ENCODE measurements at regions not wholly inside any gene's neighbourhood (a gene's known extent, or its start where the extent isn't known, plus 50 kb on each side); places are given as distances from the start of the nearest gene placed in this dataset.

DNA sequence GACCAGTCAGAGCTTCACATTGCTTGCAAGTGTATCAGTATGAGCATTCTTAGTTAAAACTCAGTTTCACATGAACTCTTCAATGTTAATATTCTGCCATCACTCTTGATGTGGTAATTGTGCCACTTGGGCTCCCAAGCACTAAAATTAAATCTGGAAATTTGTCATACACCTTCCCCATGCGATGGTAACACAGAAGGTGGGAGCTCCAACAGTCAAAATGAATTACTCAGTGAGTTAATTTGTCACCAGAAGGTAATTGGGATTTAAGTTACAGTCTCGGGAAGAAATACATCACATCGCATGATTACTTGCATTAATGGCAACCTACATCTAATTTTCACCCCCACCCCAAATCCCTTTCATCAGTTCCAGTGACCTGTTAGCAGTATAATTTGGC is 376.5 kb upstream of the DAB1 start:
- no peaks in the 10 kb centered on the region for H3K9me3 ChIP-seq (ENCODE audit: low read depth)
- Mint-ChIP-seq H3K4me1 (peaks cover 9% of the 10 kb centered on the region), H3K9me3 (no peaks in the 10 kb centered on the region), H3K27me3 (ENCODE audit: insufficient read depth, low read depth) (peaks cover 2% of the 10 kb centered on the region), H3K4me3 (no peak overlapping the region), H3K27ac (no peak overlapping the region), H3K36me3 (no peaks in the 10 kb centered on the region)
- no peaks in the 10 kb centered on the region for H3K79me2 ChIP-seq (ENCODE audit: low read depth)
- no peaks in the 10 kb centered on the region for H3K27me3 ChIP-seq
- no peak overlapping the region for H3K4me2 ChIP-seq
- H2AFZ ChIP-seq (replicated peaks), result no peak overlapping the region
- peaks cover 17% of the 10 kb centered on the region for H3K4me1 ChIP-seq
- H4K20me1 ChIP-seq (ENCODE audit: low read depth), result no peaks in the 10 kb centered on the region
- H3K4me3 ChIP-seq, result no peak overlapping the region
- no peak overlapping the region for H3K27ac ChIP-seq
- H3K9ac ChIP-seq, result no peak overlapping the region
- TF ChIP-seq EZH2phosphoT487 (IDR thresholded peaks at IDR 0.05) (no peak), EZH2 (IDR thresholded peaks at IDR 0.05) (no peak)
- TF ChIP-seq, protein P1, sequence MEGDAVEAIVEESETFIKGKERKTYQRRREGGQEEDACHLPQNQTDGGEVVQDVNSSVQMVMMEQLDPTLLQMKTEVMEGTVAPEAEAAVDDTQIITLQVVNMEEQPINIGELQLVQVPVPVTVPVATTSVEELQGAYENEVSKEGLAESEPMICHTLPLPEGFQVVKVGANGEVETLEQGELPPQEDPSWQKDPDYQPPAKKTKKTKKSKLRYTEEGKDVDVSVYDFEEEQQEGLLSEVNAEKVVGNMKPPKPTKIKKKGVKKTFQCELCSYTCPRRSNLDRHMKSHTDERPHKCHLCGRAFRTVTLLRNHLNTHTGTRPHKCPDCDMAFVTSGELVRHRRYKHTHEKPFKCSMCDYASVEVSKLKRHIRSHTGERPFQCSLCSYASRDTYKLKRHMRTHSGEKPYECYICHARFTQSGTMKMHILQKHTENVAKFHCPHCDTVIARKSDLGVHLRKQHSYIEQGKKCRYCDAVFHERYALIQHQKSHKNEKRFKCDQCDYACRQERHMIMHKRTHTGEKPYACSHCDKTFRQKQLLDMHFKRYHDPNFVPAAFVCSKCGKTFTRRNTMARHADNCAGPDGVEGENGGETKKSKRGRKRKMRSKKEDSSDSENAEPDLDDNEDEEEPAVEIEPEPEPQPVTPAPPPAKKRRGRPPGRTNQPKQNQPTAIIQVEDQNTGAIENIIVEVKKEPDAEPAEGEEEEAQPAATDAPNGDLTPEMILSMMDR (IDR thresholded peaks at IDR 0.05), result no peak
- no peaks in the 10 kb centered on the region for H3K36me3 ChIP-seq
- no peak for DNase-seq (ENCODE audit: low spot score)
- H3F3A ChIP-seq (ENCODE audit: low read depth), result no peaks in the 10 kb centered on the region

DNA sequence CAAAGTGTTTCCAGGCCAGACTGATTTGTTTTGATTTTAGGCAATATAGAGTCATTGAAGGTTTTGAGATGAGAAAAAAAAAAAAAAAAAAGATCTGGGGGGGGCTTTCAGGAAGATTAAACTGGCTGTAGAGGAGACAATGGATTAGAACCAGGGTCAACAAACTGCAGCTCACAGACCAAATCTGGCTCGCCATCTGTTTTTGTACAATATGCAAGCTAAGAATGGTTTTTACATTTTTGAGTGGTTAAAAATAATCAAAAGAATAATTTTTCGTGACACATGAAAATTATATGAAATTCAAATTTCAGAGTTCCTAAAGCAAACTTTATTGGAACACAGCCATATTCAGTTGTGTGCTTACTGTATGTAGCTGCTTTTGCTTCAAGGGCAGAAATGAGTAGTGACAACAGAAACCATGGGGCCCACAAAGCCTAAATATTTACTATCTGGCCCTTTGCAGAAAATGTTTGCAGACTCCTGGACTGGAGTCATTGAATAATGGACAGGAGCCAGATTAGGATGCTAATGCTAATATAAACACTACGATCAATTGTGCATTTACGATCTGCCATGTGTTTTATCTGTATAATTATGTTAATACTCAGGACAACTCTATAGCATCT is 375.7 kb upstream of the DAB1 start:
- Mint-ChIP-seq H3K36me3 (no peaks in the 10 kb centered on the region), H3K4me3 (no peak overlapping the region)
- TF ChIP-seq EZH2 (IDR thresholded peaks at IDR 0.05) (no peak), EZH2phosphoT487 (IDR thresholded peaks at IDR 0.05) (no peak)
- TF ChIP-seq, protein P1 (IDR thresholded peaks at IDR 0.05), result no peak

DNA sequence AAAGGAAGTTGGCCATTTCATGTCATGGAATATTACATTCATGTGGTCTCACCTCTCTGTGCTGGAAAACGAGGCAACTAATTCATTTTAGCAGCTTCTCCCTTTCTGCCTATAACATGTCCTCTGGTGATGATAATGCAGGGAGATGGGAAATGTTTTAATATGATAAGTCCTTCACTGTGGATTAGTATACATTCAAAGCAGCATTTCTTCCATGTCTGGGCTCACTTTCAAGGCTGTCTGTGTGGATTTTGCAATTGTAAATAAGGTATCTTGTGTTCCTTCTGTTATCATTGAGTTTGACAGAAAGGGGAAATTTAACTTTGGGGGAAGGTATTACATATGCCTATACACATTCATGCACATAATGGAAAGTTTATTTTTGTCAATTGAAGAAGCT is 374.7 kb upstream of the DAB1 start:
- Histone ChIP-seq H3K4me1 (peaks cover 8% of the 10 kb centered on the region), H4K20me1 (ENCODE audit: low read depth) (no peaks in the 10 kb centered on the region), H3K9me3 (ENCODE audit: low read depth) (no peaks in the 10 kb centered on the region), H3K79me2 (ENCODE audit: low read depth) (no peaks in the 10 kb centered on the region), H3K27ac (no peak overlapping the region), H3K4me2 (no peak overlapping the region), H3K36me3 (no peaks in the 10 kb centered on the region), H3K27me3 (no peaks in the 10 kb centered on the region), H2AFZ (replicated peaks) (no peak overlapping the region), H3F3A (ENCODE audit: low read depth) (no peaks in the 10 kb centered on the region), H3K9ac (no peak overlapping the region), H3K4me3 (no peak overlapping the region)
- no peak overlapping the region for H3K27ac Mint-ChIP-seq
- H3K36me3 Mint-ChIP-seq, result no peaks in the 10 kb centered on the region
- H3K27me3 Mint-ChIP-seq (ENCODE audit: insufficient read depth, low read depth), result peaks cover 2% of the 10 kb centered on the region
- no peaks in the 10 kb centered on the region for H3K9me3 Mint-ChIP-seq
- H3K4me3 Mint-ChIP-seq, result no peak overlapping the region
- no peak for DNase-seq (ENCODE audit: low spot score)
- H3K4me1 Mint-ChIP-seq, result peaks cover 7% of the 10 kb centered on the region
- TF ChIP-seq EZH2 (IDR thresholded peaks at IDR 0.05) (no peak), EZH2phosphoT487 (IDR thresholded peaks at IDR 0.05) (no peak)
- TF ChIP-seq, protein P1 (IDR thresholded peaks at IDR 0.05), result no peak

More for the DNA sequence above, 375.7 kb upstream of the DAB1 start:
- Histone ChIP-seq H3K4me3 (no peak overlapping the region), H3K9me3 (ENCODE audit: low read depth) (no peaks in the 10 kb centered on the region), H2AFZ (replicated peaks) (no peak overlapping the region), H3K36me3 (no peaks in the 10 kb centered on the region), H3K27me3 (no peaks in the 10 kb centered on the region), H3K79me2 (ENCODE audit: low read depth) (no peaks in the 10 kb centered on the region), H3K4me2 (no peak overlapping the region), H3K9ac (no peak overlapping the region), H3F3A (ENCODE audit: low read depth) (no peaks in the 10 kb centered on the region), H4K20me1 (ENCODE audit: low read depth) (no peaks in the 10 kb centered on the region), H3K27ac (no peak overlapping the region), H3K4me1 (peaks cover 11% of the 10 kb centered on the region)
- Mint-ChIP-seq H3K27me3 (ENCODE audit: insufficient read depth, low read depth) (peaks cover 2% of the 10 kb centered on the region), H3K4me1 (peaks cover 7% of the 10 kb centered on the region), H3K27ac (no peak overlapping the region), H3K9me3 (no peaks in the 10 kb centered on the region)
- no peak for DNase-seq (ENCODE audit: low spot score)

All from neural progenitor cell (in vitro differentiated cells).